Erythroblast (primary cell): ENCODE measurements at regions not wholly inside any gene's neighbourhood (a gene's known extent, or its start where the extent isn't known, plus 50 kb on each side); places are given as distances from the start of the nearest gene placed in this dataset.

Experiments
- DNase-seq, 2 experiments: peaks; one replicate each; lab custom pipeline; 2025; lab: John Stamatoyannopoulos, UW
- GATA1 ChIP-seq: IDR thresholded peaks from 2 replicates; pipeline ENCODE4 v1.6.1; 2011; ENCODE audit warnings: low read depth, mild to moderate bottlenecking, control low read depth, low read length, moderate library complexity
- POLR2A ChIP-seq: IDR thresholded peaks from 2 replicates; pipeline ENCODE4 v1.6.1; 2011; ENCODE audit warnings: mild to moderate bottlenecking, low read length

GRCh38 chr12:92505254-92506231, 197.2 kb upstream of the PLEKHG7 start:
- TF ChIP-seq POLR2A (no peak), GATA1 (no peak)
- DNase-seq: no peak

GRCh38 chr12:92504594-92504981, 198.2 kb upstream of the PLEKHG7 start:
- no peak for DNase-seq
- TF ChIP-seq POLR2A (no peak), GATA1 (no peak)

- TF ChIP-seq POLR2A (no peak), GATA1 (no peak)
Measured at GRCh38 chr12:92503971-92504593, 198.7 kb upstream of the PLEKHG7 start.

GRCh38 chr12:92503029-92503931, 199.5 kb upstream of the PLEKHG7 start:
- no peak for TF ChIP-seq GATA1
- TF ChIP-seq POLR2A: no peak
- no peak for DNase-seq

More at GRCh38 chr12:92503971-92504593, 198.7 kb upstream of the PLEKHG7 start:
- DNase-seq: no peak

- no peak for DNase-seq
- TF ChIP-seq POLR2A (no peak), GATA1 (no peak)
Measured at GRCh38 chr12:92502417-92503028, 200.3 kb upstream of the PLEKHG7 start.

- DNase-seq: no peak
- no peak for TF ChIP-seq POLR2A
- no peak for TF ChIP-seq GATA1
Measured at GRCh38 chr12:92496790-92497189, 206.0 kb upstream of the PLEKHG7 start.

GRCh38 chr12:92495108-92495507, 207.7 kb upstream of the PLEKHG7 start:
- no peak for DNase-seq
- no peak for TF ChIP-seq GATA1
- TF ChIP-seq POLR2A: no peak

GRCh38 chr12:92493816-92494215, 209.0 kb upstream of the PLEKHG7 start:
- TF ChIP-seq POLR2A (no peak), GATA1 (no peak)
- DNase-seq: no peak

- TF ChIP-seq POLR2A (no peak), GATA1 (no peak)
- DNase-seq: no peak
Measured at GRCh38 chr12:92492995-92493394, 209.8 kb upstream of the PLEKHG7 start.

- TF ChIP-seq GATA1 (no peak), POLR2A (no peak)
- DNase-seq: no peak
Measured at GRCh38 chr12:92492291-92492690, 210.5 kb upstream of the PLEKHG7 start.

- TF ChIP-seq GATA1 (no peak), POLR2A (no peak)
- DNase-seq: no peak
Measured at GRCh38 chr12:92489781-92490180, 213.0 kb upstream of the PLEKHG7 start.

- no peak for DNase-seq
- TF ChIP-seq POLR2A (no peak), GATA1 (no peak)
Measured at GRCh38 chr12:92488735-92489134, 214.1 kb upstream of the PLEKHG7 start.

- no peak for DNase-seq
- no peak for TF ChIP-seq GATA1
Measured at GRCh38 chr12:92487138-92487485, 215.7 kb upstream of the PLEKHG7 start.
